Suprapubic skin (tissue), 4 donors: ENCODE measurements at regions not wholly inside any gene's neighbourhood (a gene's known extent, or its start where the extent isn't known, plus 50 kb on each side); places are given as distances from the start of the nearest gene placed in this dataset.

Experiments used
- CTCF ChIP-seq, 2 donors: fragments of 200-600 bp in 1 of 2; fragments of 450-650 bp in 1 of 2; sonication (generic) in 1 of 2; IDR thresholded peaks; one replicate each; pipeline ENCODE4 v1.5.1; 2016 to 2019; ENCODE audit warnings: antibody characterized with exemption in 2 of 2, mild to moderate bottlenecking in 1 of 2, moderate library complexity in 1 of 2
- EP300 ChIP-seq: sonication (generic); formaldehyde crosslinking; IDR thresholded peaks from one replicate; pipeline ENCODE4 v1.6.1; 2017; ENCODE audit warnings: antibody characterized with exemption
- POLR2AphosphoS5 ChIP-seq, 3 donors: sonication (generic); formaldehyde crosslinking; IDR thresholded peaks; one replicate each; pipeline ENCODE4 v1.6.1; 2017; ENCODE audit warnings: antibody characterized with exemption in 3 of 3

GRCh38 chr3:155019575-155019974 lies 60.5 kb upstream of the MME start:
- TF ChIP-seq CTCF (IDR thresholded peaks at IDR 0.05) (no peak), EP300 (no peak), POLR2AphosphoS5 (IDR thresholded peaks at IDR 0.05) (no peak)
